ENCODE measurements at regions not wholly inside any gene's neighbourhood (a gene's known extent, or its start where the extent isn't known, plus 50 kb on each side); places are given as distances from the start of the nearest gene placed in this dataset.

DNA sequence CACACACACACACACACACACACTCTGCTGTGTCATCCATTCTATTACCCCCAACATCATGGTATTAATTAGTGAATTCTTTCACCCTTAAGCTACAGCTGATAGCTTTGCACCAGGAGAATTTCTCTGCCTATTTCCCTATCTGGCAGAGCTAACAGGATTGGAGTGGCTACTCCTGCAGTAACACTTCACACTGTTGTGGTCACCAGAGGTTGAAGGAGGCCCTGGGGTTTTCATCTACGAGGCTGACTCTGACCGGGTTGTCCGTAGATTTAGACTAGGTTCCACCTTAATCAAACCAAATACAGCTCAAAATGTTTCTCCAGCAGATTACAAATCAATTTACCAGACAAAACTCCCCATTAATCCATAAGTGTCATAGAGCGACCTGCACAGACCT is 69.2 kb upstream of the RIPOR2 start:
- TF ChIP-seq, protein P1, sequence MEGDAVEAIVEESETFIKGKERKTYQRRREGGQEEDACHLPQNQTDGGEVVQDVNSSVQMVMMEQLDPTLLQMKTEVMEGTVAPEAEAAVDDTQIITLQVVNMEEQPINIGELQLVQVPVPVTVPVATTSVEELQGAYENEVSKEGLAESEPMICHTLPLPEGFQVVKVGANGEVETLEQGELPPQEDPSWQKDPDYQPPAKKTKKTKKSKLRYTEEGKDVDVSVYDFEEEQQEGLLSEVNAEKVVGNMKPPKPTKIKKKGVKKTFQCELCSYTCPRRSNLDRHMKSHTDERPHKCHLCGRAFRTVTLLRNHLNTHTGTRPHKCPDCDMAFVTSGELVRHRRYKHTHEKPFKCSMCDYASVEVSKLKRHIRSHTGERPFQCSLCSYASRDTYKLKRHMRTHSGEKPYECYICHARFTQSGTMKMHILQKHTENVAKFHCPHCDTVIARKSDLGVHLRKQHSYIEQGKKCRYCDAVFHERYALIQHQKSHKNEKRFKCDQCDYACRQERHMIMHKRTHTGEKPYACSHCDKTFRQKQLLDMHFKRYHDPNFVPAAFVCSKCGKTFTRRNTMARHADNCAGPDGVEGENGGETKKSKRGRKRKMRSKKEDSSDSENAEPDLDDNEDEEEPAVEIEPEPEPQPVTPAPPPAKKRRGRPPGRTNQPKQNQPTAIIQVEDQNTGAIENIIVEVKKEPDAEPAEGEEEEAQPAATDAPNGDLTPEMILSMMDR (IDR thresholded peaks at IDR 0.05) = no peak
- no peak for TF ChIP-seq POLR2A (IDR thresholded peaks at IDR 0.05)
